Cerebellar nuclear complex (tissue), 1 donor: ENCODE measurements at regions not wholly inside any gene's neighbourhood (a gene's known extent, or its start where the extent isn't known, plus 50 kb on each side); places are given as distances from the start of the nearest gene placed in this dataset.
"Not testable (repeated sequence)": the region's sequence is repeated elsewhere in the genome, so short reads cannot be mapped to it uniquely, and the experiment has no call there.

Experiments used
- DNase-seq, 2 experiments: peaks; one replicate each; lab custom pipeline; 2025; lab: John Stamatoyannopoulos, UW

- no peak for DNase-seq
These were observed 810.9 kb downstream of the LTN1 start for GRCh38 chr21:28181730-28182129.

- no peak for DNase-seq
These were observed 813.5 kb downstream of the LTN1 start for GRCh38 chr21:28179136-28179535.

DNA sequence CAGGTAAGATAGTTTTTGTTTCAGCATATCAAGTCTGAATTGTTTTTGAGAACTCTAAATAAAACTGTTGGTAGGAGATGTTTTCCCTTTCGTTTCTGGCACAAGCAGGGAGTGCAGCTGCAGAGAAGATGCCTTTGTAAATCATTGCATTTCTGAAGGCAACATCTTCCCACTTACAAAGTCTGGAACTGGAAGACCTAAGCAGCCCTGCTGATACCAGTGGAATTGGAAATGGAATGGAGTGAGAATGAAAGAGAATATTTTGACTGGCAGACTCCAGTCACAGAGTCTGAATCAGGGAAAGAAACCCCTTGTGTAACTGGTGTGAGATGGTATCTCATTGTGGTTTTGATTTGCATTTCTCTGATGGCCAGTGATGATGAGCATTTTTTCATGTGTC, 815.6 kb downstream of the LTN1 start:
- DNase-seq: no peak

DNA sequence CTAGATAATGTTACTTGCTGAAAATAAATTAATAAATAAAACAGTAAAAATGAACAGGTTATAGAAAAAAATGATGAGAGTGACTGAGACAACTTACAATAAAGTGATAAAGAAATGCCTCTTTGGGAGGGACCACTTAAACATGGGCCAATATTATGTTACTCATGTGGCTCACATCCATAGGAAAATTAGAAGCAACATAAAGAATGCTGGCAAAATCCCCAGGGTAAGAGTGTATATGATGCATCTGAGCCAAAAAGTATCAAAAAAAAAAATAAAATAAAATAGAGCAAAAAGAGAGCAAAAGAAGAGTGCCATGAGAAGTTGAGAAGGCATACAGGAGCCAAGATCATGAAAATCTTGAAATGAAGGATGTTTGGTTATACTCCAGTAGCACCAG, 818.0 kb downstream of the LTN1 start:
- DNase-seq: no peak

DNA sequence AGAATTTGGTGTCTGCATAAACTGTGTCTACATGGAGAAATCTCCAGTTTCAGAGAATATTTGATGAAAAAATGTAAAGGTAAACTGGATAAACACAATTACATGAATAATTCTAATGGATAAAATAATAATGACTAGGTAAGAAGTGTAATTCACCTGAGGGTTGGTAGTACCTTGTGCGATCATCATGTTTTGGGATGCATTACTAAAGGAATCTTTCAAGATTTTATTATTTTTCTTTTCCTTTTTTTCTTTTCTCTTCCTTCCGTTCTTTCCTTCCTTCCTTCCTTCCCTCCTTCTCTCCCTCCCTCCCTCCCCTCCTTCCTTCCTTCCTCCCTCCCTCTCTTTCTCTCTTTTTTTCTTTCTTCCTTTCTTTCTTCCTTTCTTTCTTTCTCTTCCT, 818.7 kb downstream of the LTN1 start:
- DNase-seq: no peak

GRCh38 chr21:28172376-28172775, 820.3 kb downstream of the LTN1 start:
- DNase-seq: no peak

DNA sequence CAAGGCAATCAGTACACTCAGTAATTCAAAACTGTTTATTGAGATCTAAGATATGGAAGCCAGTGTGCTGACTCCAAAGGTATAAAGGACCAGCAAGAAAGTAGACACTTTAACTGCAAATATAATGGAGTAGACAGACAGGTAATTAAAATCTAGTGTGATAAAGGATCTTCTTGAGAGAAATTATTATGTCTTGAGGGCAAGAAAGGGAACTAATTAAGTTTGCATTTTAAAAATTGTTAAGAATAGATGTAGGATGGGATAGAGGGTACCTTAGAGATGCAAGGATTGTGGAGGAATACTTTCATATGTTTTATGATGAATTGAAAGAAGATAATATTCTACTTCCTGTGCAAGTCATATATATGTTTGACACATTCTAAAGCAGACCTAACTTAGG, 825.3 kb downstream of the LTN1 start:
- DNase-seq: no peak

DNA sequence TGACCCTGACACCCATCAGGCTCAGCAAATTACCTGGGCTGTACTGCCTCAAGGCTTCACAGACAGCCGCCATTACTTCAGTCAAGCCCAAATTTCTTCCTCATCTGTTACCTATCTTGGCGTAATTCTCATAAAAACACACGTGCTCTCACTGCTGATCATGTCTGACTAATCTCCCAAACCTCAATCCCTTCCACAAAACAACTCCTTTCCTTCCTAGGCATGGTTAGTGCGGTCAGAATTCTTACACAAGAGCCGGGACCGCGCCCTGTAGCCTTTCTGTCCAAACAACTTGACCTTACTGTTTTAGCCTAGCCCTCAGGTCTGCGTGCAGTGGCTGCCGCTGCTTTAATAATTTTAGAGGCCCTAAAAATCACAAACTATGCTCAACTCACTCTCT, 828.2 kb downstream of the LTN1 start:
- not testable (repeated sequence) for DNase-seq

- DNase-seq: not testable (repeated sequence)
These were observed 830.6 kb downstream of the LTN1 start for GRCh38 chr21:28162052-28162451.

DNA sequence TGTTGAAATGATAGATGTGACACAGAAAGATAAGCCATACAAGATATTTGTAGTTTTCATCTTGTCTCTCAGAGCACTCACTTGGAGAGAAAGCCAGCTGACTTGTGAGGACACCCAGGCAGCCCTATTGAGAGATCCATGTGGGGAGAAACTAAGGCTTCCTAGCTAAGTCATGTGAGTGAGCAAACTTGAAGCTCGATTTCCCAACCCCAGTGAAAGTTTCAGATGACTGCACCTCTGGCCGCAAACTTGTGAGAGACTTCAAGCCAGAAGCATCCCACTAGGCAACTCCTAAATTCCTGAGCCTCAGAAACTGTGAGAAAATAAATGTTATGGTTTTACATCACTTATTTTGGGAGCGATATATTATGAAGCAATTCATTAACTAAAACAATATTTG, 832.3 kb downstream of the LTN1 start:
- no peak for DNase-seq

- DNase-seq: no peak
These were observed 833.3 kb downstream of the LTN1 start for GRCh38 chr21:28159396-28159795.

- no peak for DNase-seq
These were observed 836.1 kb downstream of the LTN1 start for GRCh38 chr21:28156590-28156989.

GRCh38 chr21:28154121-28154520, 838.6 kb downstream of the LTN1 start:
- no peak for DNase-seq

GRCh38 chr21:28152732-28153131, 839.9 kb downstream of the LTN1 start:
- no peak for DNase-seq

DNA sequence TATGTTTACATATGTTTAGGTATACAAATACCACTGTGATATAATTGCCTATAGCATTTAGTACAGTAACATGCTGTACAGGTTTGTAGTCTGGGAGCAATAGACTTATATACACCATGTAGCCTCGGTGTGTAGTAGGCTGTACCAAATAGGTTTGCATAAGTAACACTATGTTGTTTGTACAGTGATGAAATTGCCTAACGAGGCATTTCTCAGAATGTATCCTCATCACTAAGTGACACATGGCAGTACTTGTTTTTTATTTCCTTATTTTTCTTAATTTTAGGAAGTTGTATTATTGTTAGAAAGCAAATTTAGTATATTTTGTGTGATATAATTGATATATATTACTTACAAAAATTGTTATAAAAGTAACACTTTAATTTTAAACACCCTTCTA, 840.9 kb downstream of the LTN1 start:
- no peak for DNase-seq

DNA sequence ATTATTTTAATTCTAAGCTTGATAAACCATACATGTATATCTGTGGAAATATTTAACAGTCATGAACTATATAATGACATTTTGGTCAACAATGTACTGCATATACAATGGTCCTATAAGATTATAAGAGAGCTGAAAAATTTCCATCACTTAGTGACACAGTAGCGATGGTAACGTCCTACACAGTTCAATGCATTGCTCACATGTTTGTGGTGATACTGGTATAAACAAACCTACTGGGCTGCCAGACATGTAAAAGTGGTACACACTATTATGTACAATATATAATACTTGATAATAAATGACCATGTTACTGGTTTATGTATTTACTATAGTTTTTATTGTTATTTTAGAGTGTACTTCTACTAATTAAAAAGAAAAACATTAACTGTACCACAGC, 841.9 kb downstream of the LTN1 start:
- no peak for DNase-seq

DNA sequence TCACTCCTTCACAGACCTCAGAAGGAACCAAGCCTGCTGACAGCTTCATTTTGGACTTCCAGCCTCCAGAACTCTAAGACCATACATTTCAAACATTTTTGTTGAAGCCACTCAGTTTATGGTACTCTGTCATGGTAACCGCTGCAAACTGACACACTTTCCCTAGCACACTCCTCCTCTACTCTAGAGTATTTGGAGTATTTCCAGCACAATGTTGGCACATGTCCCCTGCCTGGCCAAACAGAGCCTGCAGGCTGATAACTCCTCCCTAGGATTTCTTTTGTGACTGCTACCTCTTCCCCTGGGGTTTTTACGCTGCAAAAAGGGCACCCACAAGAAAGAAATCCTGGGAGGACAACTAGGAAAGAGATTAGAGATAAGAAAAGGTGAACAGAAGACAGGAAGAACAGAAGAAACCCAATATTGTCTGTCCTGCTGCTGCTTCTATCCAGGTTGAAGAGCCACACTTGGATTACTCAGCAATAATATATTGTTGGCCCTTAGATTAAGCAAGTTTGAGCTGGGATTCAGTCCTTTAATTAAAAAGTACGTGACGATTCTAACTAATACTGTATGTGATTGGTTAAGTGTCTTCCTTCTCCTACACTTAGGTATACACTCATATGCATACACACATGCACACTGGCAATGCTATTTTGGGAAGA, 844.1 kb downstream of the LTN1 start:
- no peak for DNase-seq

DNA sequence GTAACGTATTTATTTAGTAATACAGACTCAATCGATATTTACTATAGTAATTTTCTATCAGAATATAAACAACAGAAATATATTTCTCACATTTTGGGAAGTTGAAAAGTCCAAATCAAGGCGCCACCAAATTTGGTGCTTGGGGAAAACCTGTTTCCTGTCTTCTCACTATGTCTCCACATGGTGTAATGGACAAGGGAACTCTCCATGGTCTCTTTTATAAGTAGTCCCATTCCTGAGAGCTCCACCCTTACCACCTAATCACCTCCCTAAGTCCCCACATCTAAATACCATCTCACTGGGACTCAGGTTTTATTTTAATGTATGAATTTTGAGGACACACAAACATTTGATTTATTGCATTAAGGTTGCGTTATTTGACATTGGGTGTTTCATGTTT, 848.0 kb downstream of the LTN1 start:
- DNase-seq: no peak

- no peak for DNase-seq
These were observed 848.6 kb downstream of the LTN1 start for GRCh38 chr21:28144089-28144488.

DNA sequence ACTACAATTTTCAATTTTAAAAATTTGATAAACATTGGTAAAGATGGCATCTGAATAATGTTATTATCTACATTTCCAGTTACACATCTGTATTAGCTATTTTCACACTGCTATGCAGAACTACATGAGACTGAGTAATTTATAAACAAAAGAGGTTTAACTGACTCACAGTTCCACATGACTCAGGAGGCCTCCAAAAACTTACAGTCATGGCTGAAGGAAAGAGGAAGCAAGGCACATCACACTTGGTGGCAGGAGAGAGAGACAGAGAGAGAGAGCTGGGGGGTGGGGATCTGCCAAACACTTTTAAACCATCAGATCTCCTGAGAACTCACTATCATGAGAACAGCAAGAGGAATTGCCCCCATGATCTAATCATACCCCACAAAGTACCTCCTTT, 850.0 kb downstream of the LTN1 start:
- no peak for DNase-seq

- DNase-seq: no peak
These were observed 854.4 kb downstream of the LTN1 start for GRCh38 chr21:28138272-28138671.

GRCh38 chr21:28136656-28137255, 855.9 kb downstream of the LTN1 start:
- no peak for DNase-seq

GRCh38 chr21:28135646-28136045, 857.0 kb downstream of the LTN1 start:
- no peak for DNase-seq

GRCh38 chr21:28133116-28133515, 859.6 kb downstream of the LTN1 start:
- no peak for DNase-seq
